Fibroblast of pulmonary artery (primary cell): ENCODE measurements at regions not wholly inside any gene's neighbourhood (a gene's known extent, or its start where the extent isn't known, plus 50 kb on each side); places are given as distances from the start of the nearest gene placed in this dataset.

ENCODE experiments used
- DNase-seq: peaks from one replicate; pipeline ENCODE4 v3.0.0-alpha.2; 2010; ENCODE audit warnings: low read depth
- H3K4me3 ChIP-seq: replicated peaks from 2 replicates; pipeline ENCODE4 v1.5.1; 2011; ENCODE audit warnings: low read depth, mild to moderate bottlenecking, control low read depth, low read length, moderate library complexity
- CTCF ChIP-seq: IDR thresholded peaks from 2 replicates; pipeline ENCODE4 v1.5.1; 2011; ENCODE audit warnings: mild to moderate bottlenecking, control low read depth, low read length, inconsistent platforms; ENCODE audit errors: missing control alignments

GRCh38 chr12:131506426-131506825 lies 204.5 kb upstream of the SFSWAP start:
- H3K4me3 ChIP-seq: no peak overlapping the region
- no peak for DNase-seq
- no peak for TF ChIP-seq CTCF

GRCh38 chr12:131507094-131507493 lies 203.8 kb upstream of the SFSWAP start:
- DNase-seq: no peak
- no peak overlapping the region for H3K4me3 ChIP-seq
- no peak for TF ChIP-seq CTCF

- no peak for TF ChIP-seq CTCF
- no peak for DNase-seq
- no peak overlapping the region for H3K4me3 ChIP-seq
Measured at GRCh38 chr12:131507881-131508280, 203.0 kb upstream of the SFSWAP start.

GRCh38 chr12:131509701-131510100 lies 201.2 kb upstream of the SFSWAP start:
- DNase-seq: no peak
- H3K4me3 ChIP-seq: no peak overlapping the region
- TF ChIP-seq CTCF: no peak

- H3K4me3 ChIP-seq: no peak overlapping the region
- no peak for TF ChIP-seq CTCF
- DNase-seq: no peak
Measured at GRCh38 chr12:131510431-131510830, 200.5 kb upstream of the SFSWAP start.

- peak; percentile 7 for DNase-seq
- H3K4me3 ChIP-seq: no peak overlapping the region
- TF ChIP-seq CTCF: no peak
Measured at GRCh38 chr12:131511391-131511802, 199.5 kb upstream of the SFSWAP start.

- H3K4me3 ChIP-seq: no peak overlapping the region
- DNase-seq: no peak
- TF ChIP-seq CTCF: no peak
Measured at GRCh38 chr12:131511803-131512561, 198.9 kb upstream of the SFSWAP start.
